Gastroesophageal sphincter (tissue), 3 donors: ENCODE measurements at regions not wholly inside any gene's neighbourhood (a gene's known extent, or its start where the extent isn't known, plus 50 kb on each side); places are given as distances from the start of the nearest gene placed in this dataset.

Experiments used
- CTCF ChIP-seq, 4 experiments: fragments of 200-600 bp in 2 of 4; fragments of 450-650 bp in 2 of 4; sonication (generic) in 1 of 4; IDR thresholded peaks; one replicate each; pipeline ENCODE4 v1.5.1; 2017 to 2019; ENCODE audit warnings: antibody characterized with exemption in 4 of 4, mild to moderate bottlenecking in 2 of 4, moderate library complexity in 2 of 4
- EP300 ChIP-seq: sonication (generic); formaldehyde crosslinking; IDR thresholded peaks from one replicate; pipeline ENCODE4 v1.6.1; 2017; ENCODE audit warnings: antibody characterized with exemption, mild to moderate bottlenecking
- POLR2A ChIP-seq, 2 donors: fragments of 450-650 bp; IDR thresholded peaks; one replicate each; pipeline ENCODE4 v1.6.1; 2017; ENCODE audit warnings: antibody characterized with exemption in 2 of 2, mild to moderate bottlenecking in 2 of 2, moderate library complexity in 1 of 2
- POLR2AphosphoS5 ChIP-seq: sonication (generic); formaldehyde crosslinking; IDR thresholded peaks from one replicate; pipeline ENCODE4 v1.6.1; 2017; ENCODE audit warnings: antibody characterized with exemption

GRCh38 chr2:103847276-103847675 is 1006.6 kb upstream of the POU3F3 start:
- TF ChIP-seq CTCF (IDR thresholded peaks at IDR 0.05) (no peak), EP300 (no peak), POLR2A (IDR thresholded peaks at IDR 0.05) (no peak), POLR2AphosphoS5 (no peak)
